22Rv1 (cell line): ENCODE measurements at regions not wholly inside any gene's neighbourhood (a gene's known extent, or its start where the extent isn't known, plus 50 kb on each side); places are given as distances from the start of the nearest gene placed in this dataset.

Source experiments
- H3K27ac ChIP-seq: fragments of 450-650 bp; 2 replicates; pipeline ENCODE4 v1.5.1; 2017
- CTCF ChIP-seq: fragments of 450-650 bp; IDR thresholded peaks from 2 replicates; pipeline ENCODE4 v1.5.1; 2017; ENCODE audit warnings: mild to moderate bottlenecking
- ZFX ChIP-seq: fragments of 450-650 bp; IDR thresholded peaks from 2 replicates; pipeline ENCODE4 v1.6.1; 2017; ENCODE audit warnings: antibody characterized with exemption, borderline replicate concordance

- H3K27ac ChIP-seq = no peak overlapping the region
- TF ChIP-seq ZFX = no peak
- no peak for TF ChIP-seq CTCF
These were observed 105.7 kb upstream of the HAND1 start for GRCh38 chr5:154583671-154584177.

- TF ChIP-seq ZFX = no peak
- TF ChIP-seq CTCF = no peak
These were observed 102.4 kb upstream of the HAND1 start for GRCh38 chr5:154580422-154580821.

GRCh38 chr5:154577416-154577815 is 99.4 kb upstream of the HAND1 start:
- TF ChIP-seq CTCF (no peak), ZFX (no peak)
- H3K27ac ChIP-seq = no peak overlapping the region

More at GRCh38 chr5:154580422-154580821, 102.4 kb upstream of the HAND1 start:
- no peak overlapping the region for H3K27ac ChIP-seq

- no peak for TF ChIP-seq ZFX
- TF ChIP-seq CTCF = no peak
- no peak overlapping the region for H3K27ac ChIP-seq
These were observed 98.4 kb upstream of the HAND1 start for GRCh38 chr5:154576429-154576806.

GRCh38 chr5:154575546-154576428 is 97.8 kb upstream of the HAND1 start:
- no peak overlapping the region for H3K27ac ChIP-seq
- TF ChIP-seq CTCF = peak; percentile 29
- TF ChIP-seq ZFX = no peak

GRCh38 chr5:154573011-154573410 is 95.0 kb upstream of the HAND1 start:
- no peak for TF ChIP-seq ZFX
- TF ChIP-seq CTCF = no peak
- no peak overlapping the region for H3K27ac ChIP-seq
